ENCODE measurements at regions not wholly inside any gene's neighbourhood (a gene's known extent, or its start where the extent isn't known, plus 50 kb on each side); places are given as distances from the start of the nearest gene placed in this dataset.

DNA sequence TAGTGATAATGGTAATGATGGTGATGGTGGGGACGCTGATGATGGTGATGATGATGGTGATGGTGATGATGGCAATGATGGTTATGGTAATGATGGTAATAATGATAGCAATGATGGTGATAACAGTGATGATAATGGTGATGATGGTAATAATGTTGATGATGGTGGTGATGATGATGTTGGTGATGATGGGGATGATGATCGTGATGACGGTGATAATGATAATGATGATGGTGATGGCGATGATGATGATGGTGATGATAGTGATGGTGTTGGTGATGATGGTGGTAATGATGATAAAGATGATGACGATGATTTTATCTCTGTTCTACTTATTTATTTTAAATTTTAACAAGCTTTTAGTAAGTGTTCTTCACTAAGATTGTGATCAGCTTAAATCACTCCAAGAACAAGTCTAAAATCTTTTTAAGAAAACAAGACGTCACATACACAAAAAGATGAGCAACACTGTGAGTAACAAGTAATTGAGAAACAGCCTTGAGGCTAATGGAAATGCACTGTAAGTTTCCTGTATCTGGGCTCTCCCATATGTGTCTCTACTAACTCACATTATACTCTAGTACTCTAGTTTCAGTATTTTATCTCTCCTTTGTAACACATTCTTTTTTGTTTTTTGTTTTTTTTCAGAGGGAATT, 480.2 kb upstream of the PRKX start:
- TF ChIP-seq, protein P1, sequence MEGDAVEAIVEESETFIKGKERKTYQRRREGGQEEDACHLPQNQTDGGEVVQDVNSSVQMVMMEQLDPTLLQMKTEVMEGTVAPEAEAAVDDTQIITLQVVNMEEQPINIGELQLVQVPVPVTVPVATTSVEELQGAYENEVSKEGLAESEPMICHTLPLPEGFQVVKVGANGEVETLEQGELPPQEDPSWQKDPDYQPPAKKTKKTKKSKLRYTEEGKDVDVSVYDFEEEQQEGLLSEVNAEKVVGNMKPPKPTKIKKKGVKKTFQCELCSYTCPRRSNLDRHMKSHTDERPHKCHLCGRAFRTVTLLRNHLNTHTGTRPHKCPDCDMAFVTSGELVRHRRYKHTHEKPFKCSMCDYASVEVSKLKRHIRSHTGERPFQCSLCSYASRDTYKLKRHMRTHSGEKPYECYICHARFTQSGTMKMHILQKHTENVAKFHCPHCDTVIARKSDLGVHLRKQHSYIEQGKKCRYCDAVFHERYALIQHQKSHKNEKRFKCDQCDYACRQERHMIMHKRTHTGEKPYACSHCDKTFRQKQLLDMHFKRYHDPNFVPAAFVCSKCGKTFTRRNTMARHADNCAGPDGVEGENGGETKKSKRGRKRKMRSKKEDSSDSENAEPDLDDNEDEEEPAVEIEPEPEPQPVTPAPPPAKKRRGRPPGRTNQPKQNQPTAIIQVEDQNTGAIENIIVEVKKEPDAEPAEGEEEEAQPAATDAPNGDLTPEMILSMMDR (IDR thresholded peaks at IDR 0.05; ENCODE audit: low read depth, low read length), result no peak
- no peak for DNase-seq (ENCODE audit: extremely low read depth, low read depth)

DNA sequence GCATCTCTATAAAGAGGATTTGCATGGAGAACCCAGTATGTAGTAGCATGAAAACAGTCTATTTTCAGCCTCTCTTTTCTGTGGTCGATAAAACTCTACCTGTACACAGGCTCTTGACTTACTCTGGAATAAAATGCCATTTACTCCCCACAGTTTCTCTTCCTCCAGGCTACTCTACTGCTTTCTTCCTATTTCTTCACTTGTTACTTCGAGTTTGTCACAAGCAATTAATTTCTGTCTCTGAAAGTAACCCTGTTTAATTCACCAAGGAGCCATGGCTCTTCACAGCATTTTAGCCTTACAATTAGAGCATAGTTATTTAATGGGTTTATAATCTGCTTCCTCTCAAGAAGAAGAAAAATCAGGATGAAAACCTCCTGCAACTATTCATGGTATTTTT, 472.9 kb upstream of the PRKX start:
- no peak for DNase-seq (ENCODE audit: extremely low read depth, low read depth)
- TF ChIP-seq, protein P1 (IDR thresholded peaks at IDR 0.05; ENCODE audit: low read depth, low read length), result no peak

DNA sequence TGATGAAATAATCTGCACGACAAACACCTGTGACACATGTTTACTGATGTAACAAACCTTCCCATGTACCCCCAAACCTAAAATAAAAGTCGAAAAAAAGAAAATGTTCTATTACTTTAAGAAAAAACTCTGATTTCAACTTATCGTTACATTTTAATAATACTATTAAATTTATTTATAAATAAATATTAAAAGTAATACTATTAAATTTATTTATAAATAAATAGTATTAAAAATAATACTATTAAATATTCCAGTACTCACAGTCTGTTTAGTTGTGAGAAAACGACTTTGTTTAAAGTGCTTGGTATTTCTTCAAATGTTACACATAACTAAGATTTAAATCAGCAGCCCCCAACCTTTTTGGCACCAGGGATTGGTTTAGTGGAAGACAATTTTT, 471.6 kb upstream of the PRKX start:
- TF ChIP-seq, protein P1 (IDR thresholded peaks at IDR 0.05; ENCODE audit: low read depth, low read length), result no peak
- DNase-seq (ENCODE audit: extremely low read depth, low read depth), result no peak

DNA sequence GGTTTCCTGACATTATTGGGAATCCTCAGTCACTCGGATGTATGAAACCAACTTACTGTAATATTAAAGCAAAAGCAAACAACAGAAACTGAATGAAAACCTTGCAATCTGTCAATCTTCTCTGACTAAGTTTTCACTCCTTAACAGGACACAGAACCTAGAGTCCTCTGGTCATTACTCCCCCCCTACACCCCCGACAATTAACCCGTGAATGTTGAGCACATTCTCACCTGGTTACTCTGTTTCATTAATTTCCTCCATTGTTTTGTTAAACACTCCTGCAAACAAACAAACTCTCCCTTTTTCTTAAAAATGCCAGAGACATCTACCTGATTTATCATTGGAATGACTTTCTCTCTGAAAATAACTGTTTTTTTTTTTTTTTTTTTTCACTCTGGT, 469.0 kb upstream of the PRKX start:
- TF ChIP-seq, protein P1 (IDR thresholded peaks at IDR 0.05; ENCODE audit: low read depth, low read length), result no peak
- no peak for DNase-seq (ENCODE audit: extremely low read depth, low read depth)

GRCh38 chrX:4181782-4182407, 468.4 kb upstream of the PRKX start:
- no peak for DNase-seq (ENCODE audit: extremely low read depth, low read depth)
- TF ChIP-seq, protein P1 (IDR thresholded peaks at IDR 0.05; ENCODE audit: low read depth, low read length), result no peak

- TF ChIP-seq, protein P1 (IDR thresholded peaks at IDR 0.05; ENCODE audit: low read depth, low read length), result no peak
- no peak for DNase-seq (ENCODE audit: extremely low read depth, low read depth)
Observed at GRCh38 chrX:4179031-4179430, 465.6 kb upstream of the PRKX start.

- TF ChIP-seq, protein P1 (IDR thresholded peaks at IDR 0.05; ENCODE audit: low read depth, low read length), result no peak
- no peak for DNase-seq (ENCODE audit: extremely low read depth, low read depth)
Observed at GRCh38 chrX:4175221-4175620, 461.8 kb upstream of the PRKX start.

Data from AG09319 (cell line).